HG03045 (cell line): ENCODE measurements at regions not wholly inside any gene's neighbourhood (a gene's known extent, or its start where the extent isn't known, plus 50 kb on each side); places are given as distances from the start of the nearest gene placed in this dataset.
"Not testable (repeated sequence)": the region's sequence is repeated elsewhere in the genome, so short reads cannot be mapped to it uniquely, and the experiment has no call there.

Experiments used
- ATAC-seq: cut with Tn5 transposase; IDR thresholded peaks from one replicate; pipeline ENCODE4 v1.9.1; 2021; ENCODE audit warnings: mild to moderate bottlenecking, moderate library complexity; ENCODE audit not compliant: unreplicated experiment

GRCh38 chr6:22153384-22154158 lies 143.3 kb downstream of the PRL start:
- no peak for ATAC-seq

DNA sequence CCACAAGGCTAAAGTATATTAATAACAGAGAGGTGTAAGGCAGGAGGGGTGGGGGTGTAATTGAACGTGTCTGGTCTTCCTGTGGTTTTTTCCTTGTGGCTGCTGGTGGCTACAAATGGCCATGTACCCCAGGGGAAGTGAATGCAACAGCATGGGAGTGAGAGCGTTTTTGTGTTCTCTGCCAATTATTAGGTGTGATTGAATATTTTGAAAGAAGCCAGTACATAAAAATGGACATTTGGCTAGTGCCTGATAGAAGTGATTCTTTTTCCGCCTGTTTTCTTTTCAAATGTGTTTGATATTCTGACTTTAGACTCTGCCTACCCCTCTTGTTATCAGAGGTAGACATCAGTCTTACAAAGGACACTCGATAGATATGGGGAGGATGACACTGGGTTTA lies 141.3 kb downstream of the PRL start:
- no peak for ATAC-seq

DNA sequence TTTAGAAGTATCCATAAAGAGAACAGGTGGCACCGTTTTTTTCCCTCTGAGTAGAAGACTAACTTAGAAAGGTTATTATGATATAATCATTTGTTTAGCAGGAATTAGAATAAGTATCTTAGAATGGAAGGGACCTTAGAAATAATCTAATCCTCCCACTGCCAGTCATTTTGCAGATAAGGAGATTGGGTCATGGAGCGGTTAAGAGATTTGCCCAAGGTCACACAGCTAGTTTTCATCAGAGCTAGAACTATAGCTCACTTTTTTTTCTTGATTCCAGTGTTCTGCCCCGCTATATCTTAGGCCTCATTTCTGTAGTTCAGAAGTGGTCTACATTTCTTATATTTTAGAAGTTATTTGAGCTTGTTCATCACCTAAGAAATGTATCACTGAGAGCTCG lies 139.6 kb downstream of the PRL start:
- ATAC-seq, result no peak

DNA sequence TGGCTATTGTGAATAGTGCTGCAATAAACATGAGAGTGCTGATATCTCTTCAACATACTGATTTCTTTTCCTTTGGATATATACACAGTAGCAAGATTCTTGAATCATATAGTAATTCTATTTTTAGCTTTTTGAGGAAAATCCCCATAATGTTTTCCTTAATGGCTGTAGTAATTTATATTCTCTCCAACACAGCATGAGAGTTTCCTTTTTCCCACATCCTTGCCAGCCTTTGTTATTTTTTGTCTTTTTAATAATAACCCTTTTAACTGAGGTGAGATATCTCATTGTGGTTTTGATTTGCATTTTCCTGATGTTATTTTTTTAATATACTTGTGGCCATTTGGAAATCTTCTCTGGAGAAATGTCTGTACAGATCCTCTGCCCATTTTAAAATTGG lies 132.6 kb downstream of the PRL start:
- no peak for ATAC-seq

DNA sequence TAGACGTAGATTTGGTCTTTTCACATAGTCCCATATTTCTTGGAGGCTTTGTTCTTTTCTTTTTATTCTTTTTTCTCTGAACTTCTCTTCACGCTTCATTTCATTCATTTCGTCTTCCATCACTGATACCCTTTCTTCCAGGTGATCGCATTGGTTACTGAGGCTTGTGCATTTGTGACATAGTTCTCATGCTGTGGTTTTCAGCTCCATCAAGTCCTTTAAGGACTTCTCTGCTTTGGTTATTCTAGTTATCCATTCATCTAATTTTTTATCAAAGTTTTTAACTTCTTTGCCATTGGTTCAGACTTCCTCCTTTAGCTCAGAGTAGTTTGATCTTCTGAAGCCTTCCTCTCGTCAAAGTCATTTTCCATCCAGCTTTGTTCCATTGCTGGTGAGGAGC lies 125.8 kb downstream of the PRL start:
- ATAC-seq, result not testable (repeated sequence)

DNA sequence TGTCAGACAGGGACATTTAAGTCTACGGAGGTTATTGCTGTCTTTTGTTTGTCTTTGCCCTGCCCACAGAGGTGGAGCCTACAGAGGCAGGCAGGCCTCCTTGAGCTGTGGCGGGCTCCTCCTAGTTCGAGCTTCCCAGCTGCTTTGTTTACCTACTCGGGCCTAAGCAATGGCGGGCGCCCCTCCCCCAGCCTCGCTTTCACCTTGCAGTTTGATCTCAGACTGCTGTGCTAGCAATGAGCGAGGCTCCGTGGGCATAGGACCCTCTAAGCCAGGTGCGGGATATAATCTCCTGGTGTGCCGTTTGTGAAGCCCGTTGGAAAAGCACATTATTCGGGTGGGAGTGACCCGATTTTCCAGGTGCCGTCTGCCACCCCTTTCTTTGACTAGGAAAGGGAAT lies 125.0 kb downstream of the PRL start:
- ATAC-seq, result not testable (repeated sequence)

GRCh38 chr6:22173311-22173710 lies 123.5 kb downstream of the PRL start:
- ATAC-seq, result no peak

- ATAC-seq, result not testable (repeated sequence)
Observed at GRCh38 chr6:22180250-22180649, 116.6 kb downstream of the PRL start.

DNA sequence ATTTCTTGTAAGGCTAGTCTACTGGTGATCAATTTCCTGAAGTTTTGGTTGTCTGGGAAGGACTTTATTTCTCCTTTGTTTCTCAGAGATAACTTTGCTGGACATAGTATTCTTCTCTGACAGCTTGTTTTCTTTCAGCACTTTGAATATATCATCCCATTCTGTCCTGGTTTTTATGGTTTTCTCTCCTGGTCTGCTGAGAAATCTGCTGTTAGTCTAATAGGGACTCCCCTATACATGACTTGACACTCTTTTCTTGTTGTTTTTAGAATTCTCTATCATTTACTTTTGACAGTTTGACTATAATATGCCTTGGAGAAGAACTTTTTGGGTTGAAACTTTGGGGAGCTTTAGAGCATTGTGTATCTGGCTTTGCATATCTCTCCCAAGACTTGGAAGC lies 112.5 kb downstream of the PRL start:
- ATAC-seq, result no peak

- no peak for ATAC-seq
Observed at GRCh38 chr6:22189946-22190345, 106.9 kb downstream of the PRL start.

- ATAC-seq, result no peak
Observed at GRCh38 chr6:22194188-22194921, 102.5 kb downstream of the PRL start.

DNA sequence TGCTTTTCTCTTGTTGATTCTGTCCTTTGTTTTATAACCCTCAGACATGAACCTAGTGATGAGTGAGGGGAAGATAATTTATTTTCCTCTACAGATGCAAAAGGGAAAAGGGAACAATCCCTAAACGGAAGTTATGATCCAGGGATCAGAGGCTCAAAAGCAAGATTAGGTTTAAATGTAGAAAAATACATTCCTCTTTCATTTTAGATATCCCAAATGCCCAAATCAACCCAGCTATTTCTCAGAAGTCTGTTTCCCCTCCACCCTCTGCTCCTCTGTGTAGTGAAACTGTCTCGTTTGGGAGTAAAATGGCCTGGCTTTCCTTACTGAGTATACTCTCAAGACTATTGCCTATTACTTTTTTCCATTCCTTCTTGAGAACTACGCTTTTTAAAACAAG lies 97.1 kb downstream of the PRL start:
- ATAC-seq, result no peak

DNA sequence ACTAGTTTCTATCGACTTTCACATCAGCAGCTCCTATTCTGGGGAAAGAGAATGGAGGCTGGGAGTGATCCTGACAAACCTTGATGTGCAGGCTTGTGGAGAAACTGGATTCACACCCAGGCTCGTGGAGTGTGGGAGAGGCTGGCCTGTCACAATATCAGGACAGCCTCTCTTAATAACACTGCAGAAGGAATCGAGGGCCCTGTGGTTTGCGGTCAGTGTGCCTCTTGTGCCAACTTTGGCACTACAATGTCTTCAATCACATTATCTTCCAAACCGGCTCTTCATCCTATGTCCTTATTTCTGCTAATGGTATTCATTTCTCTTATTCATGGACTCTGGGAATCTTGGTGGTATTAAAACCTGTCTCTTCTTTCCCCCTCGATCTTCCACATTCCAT lies 92.7 kb downstream of the PRL start:
- ATAC-seq, result no peak

DNA sequence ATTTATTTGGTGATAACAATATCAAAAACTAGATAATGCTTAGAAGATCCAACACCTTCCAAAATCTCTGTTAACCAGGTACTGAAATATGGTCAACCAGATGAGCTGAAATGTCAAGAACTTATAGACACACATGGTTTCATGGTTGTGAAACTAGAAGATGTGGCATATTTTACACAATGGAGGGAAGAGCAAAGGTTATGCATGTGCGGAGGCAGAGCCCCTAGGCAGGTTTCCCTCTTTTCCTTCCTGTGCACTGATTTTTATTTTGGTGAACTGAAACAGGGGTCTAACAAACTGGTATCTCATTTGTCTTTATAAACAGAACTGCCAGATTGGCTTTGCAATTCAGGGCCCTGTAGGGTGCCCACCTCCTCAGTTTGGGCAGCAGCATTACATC lies 91.6 kb downstream of the PRL start:
- ATAC-seq, result no peak

GRCh38 chr6:22206106-22206505 lies 90.7 kb downstream of the PRL start:
- no peak for ATAC-seq

- no peak for ATAC-seq
Observed at GRCh38 chr6:22208026-22208425, 88.8 kb downstream of the PRL start.

- no peak for ATAC-seq
Observed at GRCh38 chr6:22214314-22214713, 82.5 kb downstream of the PRL start.

DNA sequence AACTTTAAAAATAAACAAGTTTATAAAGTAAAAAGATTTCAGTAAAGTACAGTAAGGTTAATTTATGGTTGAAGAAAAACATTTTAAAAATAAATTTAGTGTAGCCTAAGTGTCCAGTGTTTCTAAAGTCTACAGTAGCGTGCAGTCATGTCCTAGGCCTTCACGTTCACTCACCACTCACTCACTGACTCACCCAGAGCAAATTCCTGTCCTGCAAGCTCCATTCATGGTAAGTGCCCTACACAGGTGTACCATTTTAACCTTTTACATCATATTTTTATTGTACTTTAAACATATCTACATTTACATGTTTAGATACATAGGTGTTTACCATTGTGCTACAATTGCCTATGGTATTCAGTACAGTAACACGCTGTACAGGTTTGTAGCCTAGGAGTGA lies 81.4 kb downstream of the PRL start:
- not testable (repeated sequence) for ATAC-seq

GRCh38 chr6:22218410-22218809 lies 78.4 kb downstream of the PRL start:
- ATAC-seq, result no peak

- no peak for ATAC-seq
Observed at GRCh38 chr6:22219925-22220324, 76.9 kb downstream of the PRL start.

DNA sequence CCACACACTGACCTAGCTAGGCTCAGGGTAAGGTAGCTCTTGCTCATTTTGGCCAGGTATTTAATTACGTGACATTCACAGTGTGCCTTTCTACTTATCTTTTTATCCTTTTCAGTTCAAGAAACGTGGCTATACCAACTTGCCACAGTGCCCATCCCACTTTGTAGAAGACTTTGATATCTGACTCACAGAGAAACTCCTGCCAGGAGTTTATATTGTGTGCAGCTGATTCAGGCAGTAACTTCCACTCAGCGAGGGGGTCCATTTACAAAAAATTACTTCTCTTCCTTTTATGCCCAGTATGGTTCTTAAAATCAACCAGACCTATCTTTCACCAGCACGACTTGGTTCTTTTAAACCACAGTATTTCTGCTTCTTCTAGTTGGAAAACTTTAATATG lies 75.6 kb downstream of the PRL start:
- no peak for ATAC-seq

DNA sequence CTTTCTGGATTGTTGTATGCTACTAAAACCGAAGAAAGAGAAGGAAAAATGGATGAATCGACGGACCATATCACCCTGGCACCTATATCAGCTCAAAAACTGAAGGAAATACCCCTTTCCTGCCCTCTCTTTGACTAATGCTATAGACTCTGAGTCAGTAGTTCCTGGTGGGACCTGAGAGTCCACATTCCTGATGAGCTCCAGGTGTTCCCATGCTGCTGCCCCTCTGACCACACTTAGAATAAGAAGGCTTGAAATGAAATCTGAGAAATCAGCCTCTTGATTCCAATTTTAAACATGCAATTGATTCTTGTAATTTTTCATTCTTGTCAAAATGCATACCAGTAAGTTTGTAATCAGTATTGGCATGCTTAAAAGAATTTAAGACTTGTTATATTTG lies 75.2 kb downstream of the PRL start:
- ATAC-seq, result no peak

GRCh38 chr6:22222469-22222868 lies 74.4 kb downstream of the PRL start:
- no peak for ATAC-seq
